ENCODE measurements at regions not wholly inside any gene's neighbourhood (a gene's known extent, or its start where the extent isn't known, plus 50 kb on each side); places are given as distances from the start of the nearest gene placed in this dataset.

DNA sequence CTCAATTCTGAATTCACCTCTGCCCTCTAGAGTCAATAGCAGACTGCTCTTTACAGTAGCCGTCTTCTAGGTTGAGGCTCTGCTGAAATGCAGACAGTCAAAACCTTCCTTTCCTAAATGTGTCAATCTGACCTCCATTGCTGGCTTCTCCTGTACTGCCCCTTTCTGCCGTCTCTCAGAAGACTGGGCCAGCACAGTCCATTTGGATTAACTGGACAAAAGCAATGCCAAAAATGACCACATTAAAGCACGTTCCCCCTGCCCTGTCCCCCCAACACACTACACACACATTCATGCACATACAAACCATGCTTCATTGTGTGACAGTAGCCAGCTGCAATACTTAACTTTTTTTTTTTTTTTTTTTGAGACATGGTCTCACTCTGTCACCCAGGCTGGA is 130.2 kb upstream of the LIFR start:
- ATAC-seq (no peak), DNase-seq (no peak)
- in situ Hi-C loops (cut with MboI; ENCODE audit: low sequenced_read_pairs in 4 of 4), result no loop called here
- intact Hi-C loops (cut with DNase I; ENCODE audit: low total_unique reads), result no loop called here
- TF ChIP-seq, protein P1, sequence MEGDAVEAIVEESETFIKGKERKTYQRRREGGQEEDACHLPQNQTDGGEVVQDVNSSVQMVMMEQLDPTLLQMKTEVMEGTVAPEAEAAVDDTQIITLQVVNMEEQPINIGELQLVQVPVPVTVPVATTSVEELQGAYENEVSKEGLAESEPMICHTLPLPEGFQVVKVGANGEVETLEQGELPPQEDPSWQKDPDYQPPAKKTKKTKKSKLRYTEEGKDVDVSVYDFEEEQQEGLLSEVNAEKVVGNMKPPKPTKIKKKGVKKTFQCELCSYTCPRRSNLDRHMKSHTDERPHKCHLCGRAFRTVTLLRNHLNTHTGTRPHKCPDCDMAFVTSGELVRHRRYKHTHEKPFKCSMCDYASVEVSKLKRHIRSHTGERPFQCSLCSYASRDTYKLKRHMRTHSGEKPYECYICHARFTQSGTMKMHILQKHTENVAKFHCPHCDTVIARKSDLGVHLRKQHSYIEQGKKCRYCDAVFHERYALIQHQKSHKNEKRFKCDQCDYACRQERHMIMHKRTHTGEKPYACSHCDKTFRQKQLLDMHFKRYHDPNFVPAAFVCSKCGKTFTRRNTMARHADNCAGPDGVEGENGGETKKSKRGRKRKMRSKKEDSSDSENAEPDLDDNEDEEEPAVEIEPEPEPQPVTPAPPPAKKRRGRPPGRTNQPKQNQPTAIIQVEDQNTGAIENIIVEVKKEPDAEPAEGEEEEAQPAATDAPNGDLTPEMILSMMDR (IDR thresholded peaks at IDR 0.05 in 4 of 5, conservative IDR thresholded peaks at IDR 0.05 in 1 of 5), result no peak
- no peak for TF ChIP-seq POLR2A (IDR thresholded peaks at IDR 0.05)
- H3K4me3 ChIP-seq, result no peak overlapping the region
- H3K36me3 ChIP-seq, result no peaks in the 10 kb centered on the region
- no peaks in the 10 kb centered on the region for H3K4me1 ChIP-seq
- no peak overlapping the region for H3K27ac ChIP-seq
- no peaks in the 10 kb centered on the region for H3K9me3 ChIP-seq
- no peaks in the 10 kb centered on the region for H3K27me3 ChIP-seq

DNA sequence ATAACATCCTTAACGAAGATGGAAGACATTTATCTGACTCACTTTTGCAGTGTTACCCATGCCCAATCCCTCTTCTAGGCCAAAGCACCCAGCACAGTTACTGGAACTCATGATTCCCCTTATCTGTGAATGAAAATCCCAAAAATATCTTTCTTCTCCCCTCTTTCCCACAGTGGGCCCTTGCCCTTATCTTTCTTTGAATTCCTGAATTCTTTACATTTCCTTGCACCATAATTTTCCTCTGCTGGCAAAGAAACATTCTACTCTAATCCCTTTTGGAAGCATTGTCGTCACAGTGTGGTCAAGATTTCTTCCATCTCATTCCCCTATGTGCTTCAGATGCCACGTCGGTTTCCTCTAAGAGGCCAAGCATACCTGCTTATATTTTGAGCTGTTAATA is 135.9 kb upstream of the LIFR start:
- intact Hi-C loops (cut with DNase I; ENCODE audit: low total_unique reads), result no loop called here
- no peak for TF ChIP-seq POLR2A (IDR thresholded peaks at IDR 0.05)
- TF ChIP-seq, protein P1 (IDR thresholded peaks at IDR 0.05 in 4 of 5, conservative IDR thresholded peaks at IDR 0.05 in 1 of 5), result no peak
- peaks cover 0 to 5% of the 10 kb centered on the region in 2 donors for H3K4me1 ChIP-seq
- no peaks in the 10 kb centered on the region for H3K9me3 ChIP-seq
- no peaks in the 10 kb centered on the region for H3K27me3 ChIP-seq
- no peak overlapping the region for H3K4me3 ChIP-seq
- DNase-seq (no peak), ATAC-seq (no peak)
- no peak overlapping the region for H3K27ac ChIP-seq
- in situ Hi-C loops (cut with MboI; ENCODE audit: low sequenced_read_pairs in 4 of 4), result no loop called here
- H3K36me3 ChIP-seq, result no peaks in the 10 kb centered on the region

DNA sequence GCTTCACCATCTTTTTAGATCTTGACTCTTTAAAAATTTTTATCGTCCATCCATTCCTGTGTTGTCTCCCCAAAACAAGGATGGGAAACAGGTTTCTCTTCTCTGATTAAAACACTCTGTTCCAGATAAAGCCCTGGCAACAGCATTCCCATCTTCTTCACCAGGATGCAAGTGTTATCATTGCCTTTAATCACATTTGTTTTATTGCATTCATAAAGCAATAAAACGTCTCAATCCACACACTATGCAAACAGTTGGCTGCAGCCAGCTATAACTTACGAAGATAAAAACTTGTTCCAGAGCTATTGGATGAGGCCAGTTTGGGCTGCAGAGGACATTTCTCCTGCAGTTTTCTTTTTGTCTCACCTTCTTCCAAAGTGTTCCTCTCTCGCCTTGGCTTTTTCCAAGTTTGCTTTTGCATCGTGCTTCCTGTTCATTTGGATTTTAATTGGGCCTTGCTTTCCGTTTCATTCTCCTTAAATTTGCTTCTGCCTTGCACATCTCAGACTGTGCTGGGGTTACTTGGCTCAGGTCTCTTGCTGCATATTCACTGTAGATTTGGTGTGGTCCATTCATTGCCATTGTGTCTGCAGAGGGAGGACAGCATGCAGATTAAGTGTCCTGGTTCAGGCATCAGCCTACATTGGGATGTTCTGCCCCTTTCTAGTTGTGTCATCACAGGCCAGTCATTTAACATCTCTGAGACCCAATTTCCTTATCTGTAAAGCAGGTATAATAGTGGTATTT is 136.5 kb upstream of the LIFR start:
- H3K9me3 ChIP-seq, result no peaks in the 10 kb centered on the region
- no peaks in the 10 kb centered on the region for H3K36me3 ChIP-seq
- H3K27ac ChIP-seq, result no peak overlapping the region
- intact Hi-C loops (cut with DNase I; ENCODE audit: low total_unique reads), result no loop called here
- no peaks in the 10 kb centered on the region for H3K27me3 ChIP-seq
- TF ChIP-seq, protein P1 (IDR thresholded peaks at IDR 0.05 in 4 of 5, conservative IDR thresholded peaks at IDR 0.05 in 1 of 5), result no peak
- TF ChIP-seq POLR2A (IDR thresholded peaks at IDR 0.05), result no peak
- in situ Hi-C loops (cut with MboI; ENCODE audit: low sequenced_read_pairs in 4 of 4), result no loop called here
- H3K4me1 ChIP-seq, result peaks cover 0 to 10% of the 10 kb centered on the region in 2 donors
- H3K4me3 ChIP-seq, result no peak overlapping the region
- DNase-seq, result no peak
- no peak for ATAC-seq

DNA sequence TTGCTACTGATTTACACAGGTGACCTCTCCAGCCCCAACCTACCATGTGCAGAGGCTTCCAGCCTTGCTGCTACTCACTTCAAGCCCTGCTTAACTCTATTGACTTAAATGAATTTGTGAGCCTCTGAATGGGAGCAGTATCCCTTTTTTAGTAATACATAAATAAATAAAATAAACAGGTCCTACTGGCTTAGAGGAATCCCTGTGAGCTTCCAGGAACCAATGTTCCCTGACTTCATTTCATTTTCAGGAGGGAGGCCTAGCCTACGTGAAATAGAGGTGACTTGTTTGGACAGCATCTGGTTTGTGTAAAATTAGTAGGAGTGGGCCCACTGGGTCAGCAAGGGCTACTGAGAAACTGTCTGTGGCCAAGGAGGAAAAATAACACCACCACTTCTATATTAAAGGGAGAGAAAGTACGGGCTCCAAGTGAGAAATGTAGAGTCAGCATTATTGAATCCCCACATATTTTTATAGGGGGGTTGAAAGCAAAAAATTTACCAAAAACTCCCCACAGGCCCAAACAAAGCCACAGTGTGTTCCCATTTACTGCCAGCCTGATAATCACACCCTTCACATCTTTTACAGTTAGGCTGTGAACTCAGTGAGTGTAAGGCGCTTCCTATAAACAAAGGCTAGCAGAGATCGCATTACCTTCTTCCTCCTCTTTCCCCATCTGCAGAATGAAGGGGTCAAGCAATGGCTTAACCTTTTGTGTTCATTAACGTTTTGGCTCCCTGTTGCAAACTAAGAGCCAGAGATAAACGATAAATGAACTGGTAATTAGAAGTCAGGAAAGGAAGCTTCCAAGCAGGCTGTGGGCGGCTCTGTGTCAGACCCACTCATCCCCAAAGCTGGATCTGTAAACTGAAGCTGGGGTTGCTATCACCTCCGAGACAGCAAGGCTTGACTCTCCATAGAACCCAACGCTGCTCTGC is 138.8 kb upstream of the LIFR start:
- intact Hi-C loops (cut with DNase I; ENCODE audit: low total_unique reads), result no loop called here
- Histone ChIP-seq H3K27ac (no peak overlapping the region), H3K27me3 (no peaks in the 10 kb centered on the region), H3K36me3 (no peaks in the 10 kb centered on the region), H3K4me3 (no peak overlapping the region), H3K4me1 (peaks cover 0 to 10% of the 10 kb centered on the region in 2 donors), H3K9me3 (no peaks in the 10 kb centered on the region)
- ATAC-seq (no peak), DNase-seq (no peak)
- TF ChIP-seq, protein P1 (IDR thresholded peaks at IDR 0.05 in 4 of 5, conservative IDR thresholded peaks at IDR 0.05 in 1 of 5), result no peak
- TF ChIP-seq POLR2A (IDR thresholded peaks at IDR 0.05), result no peak
- in situ Hi-C loops (cut with MboI; ENCODE audit: low sequenced_read_pairs in 4 of 4), result no loop called here
